PC-3 (cell line): ENCODE measurements at regions not wholly inside any gene's neighbourhood (a gene's known extent, or its start where the extent isn't known, plus 50 kb on each side); places are given as distances from the start of the nearest gene placed in this dataset.

Experiments used
- CTCF ChIP-seq: fragments of 300-600 bp; sonication (generic); conservative IDR thresholded peaks from 2 replicates; pipeline ENCODE4 v1.5.1; 2017; ENCODE audit warnings: antibody characterized with exemption, low read depth, mild to moderate bottlenecking, low read length
- EZH2 ChIP-seq: fragments of 300-600 bp; sonication (generic); IDR thresholded peaks from one replicate; pipeline ENCODE4 v1.6.1; 2017; ENCODE audit warnings: antibody characterized with exemption, mild to moderate bottlenecking, low read length; ENCODE audit not compliant: unreplicated experiment
- EZH2phosphoT487 ChIP-seq: fragments of 300-600 bp; sonication (generic); IDR thresholded peaks from 2 replicates; pipeline ENCODE4 v1.6.1; 2018; ENCODE audit warnings: mild to moderate bottlenecking, antibody characterized with exemption, low read length, borderline replicate concordance

- TF ChIP-seq CTCF (no peak), EZH2phosphoT487 (no peak), EZH2 (no peak)
Observed at GRCh38 chr1:91619881-91620280, 119.2 kb downstream of the CDC7 start.
